K562 (cell line): ENCODE measurements at regions not wholly inside any gene's neighbourhood (a gene's known extent, or its start where the extent isn't known, plus 50 kb on each side); places are given as distances from the start of the nearest gene placed in this dataset.

Source experiments
- CTCF ChIP-seq, 3 experiments: IDR thresholded peaks in 2 of 3; conservative IDR thresholded peaks in 1 of 3; 2 replicates each; pipeline ENCODE4 v1.5.1; 2011 to 2012; ENCODE audit warnings: low read length in 3 of 3, mild to moderate bottlenecking in 3 of 3, control low read depth in 2 of 3, improper control_type of control experiment in 1 of 3, inconsistent platforms in 1 of 3, low read depth in 1 of 3, mixed read lengths in 1 of 3, moderate library complexity in 1 of 3; ENCODE audit not compliant: insufficient read depth in 2 of 3
- FOXJ3 ChIP-seq: sonication (generic); formaldehyde crosslinking; IDR thresholded peaks from 2 replicates; pipeline ENCODE4 v1.4.0; 2020; ENCODE audit warnings: mild to moderate bottlenecking, missing genetic modification reagents
- MED1 ChIP-seq: sonication (generic); formaldehyde crosslinking; IDR thresholded peaks from 2 replicates; pipeline ENCODE4 v1.8.1; 2023; ENCODE audit warnings: missing genetic modification reagents, borderline replicate concordance
- NUFIP1 ChIP-seq: fragments of 450-650 bp; IDR thresholded peaks from 2 replicates; pipeline ENCODE4 v1.6.1; 2018; ENCODE audit not compliant: partially characterized antibody
- TRIM28 ChIP-seq: fragments of 450-650 bp; IDR thresholded peaks from 2 replicates; pipeline ENCODE4 v1.6.1; 2017

GRCh38 chr2:223487214-223487846, 114.8 kb downstream of the SCG2 start:
- TF ChIP-seq CTCF (IDR thresholded peaks at IDR 0.05 in 2 of 3, conservative IDR thresholded peaks at IDR 0.05 in 1 of 3; ENCODE audit: insufficient read depth in 2 of 3, low read depth in 1 of 3, low read length in 3 of 3) (no peak), MED1 (no peak), NUFIP1 (no peak), TRIM28 (no peak), FOXJ3 (CRISPR knock-in tag) (no peak)
